ENCODE measurements at regions not wholly inside any gene's neighbourhood (a gene's known extent, or its start where the extent isn't known, plus 50 kb on each side); places are given as distances from the start of the nearest gene placed in this dataset.
"Not testable (repeated sequence)": the region's sequence is repeated elsewhere in the genome, so short reads cannot be mapped to it uniquely, and the experiment has no call there.

- DNase-seq, result peak in 1 of 2 experiments; percentile 68
Observed at GRCh38 chr9:124126648-124127646, 115.4 kb downstream of the LHX2 start.

- no peak for DNase-seq
Observed at GRCh38 chr9:124128568-124129166, 117.1 kb downstream of the LHX2 start.

- no peak for DNase-seq
Observed at GRCh38 chr9:124130277-124131075, 118.9 kb downstream of the LHX2 start.

GRCh38 chr9:124131518-124131917 lies 120.0 kb downstream of the LHX2 start:
- not testable (repeated sequence) for DNase-seq

GRCh38 chr9:124132671-124133147 lies 121.1 kb downstream of the LHX2 start:
- no peak for DNase-seq

GRCh38 chr9:124133727-124134126 lies 122.2 kb downstream of the LHX2 start:
- DNase-seq, result peak in 1 of 2 experiments; percentile 8

- no peak for DNase-seq
Observed at GRCh38 chr9:124134526-124134925, 123.0 kb downstream of the LHX2 start.

GRCh38 chr9:124135813-124136365 lies 121.9 kb upstream of the NEK6 start:
- no peak for DNase-seq

- no peak for DNase-seq
Observed at GRCh38 chr9:124137009-124137943, 120.5 kb upstream of the NEK6 start.

- DNase-seq, result no peak
Observed at GRCh38 chr9:124137944-124138335, 119.8 kb upstream of the NEK6 start.

GRCh38 chr9:124139001-124139400 lies 118.7 kb upstream of the NEK6 start:
- no peak for DNase-seq

GRCh38 chr9:124140941-124141568 lies 116.7 kb upstream of the NEK6 start:
- DNase-seq, result no peak

GRCh38 chr9:124144561-124145123 lies 113.1 kb upstream of the NEK6 start:
- not testable (repeated sequence) for DNase-seq

GRCh38 chr9:124146031-124146561 lies 111.7 kb upstream of the NEK6 start:
- DNase-seq, result no peak

GRCh38 chr9:124149992-124150391 lies 107.8 kb upstream of the NEK6 start:
- DNase-seq, result no peak

GRCh38 chr9:124163760-124164255 lies 93.9 kb upstream of the NEK6 start:
- peak; percentile 25 to 75 for DNase-seq

- DNase-seq, result peak; percentile 61 to 89
Observed at GRCh38 chr9:124164811-124165210, 92.9 kb upstream of the NEK6 start.

GRCh38 chr9:124174433-124174832 lies 83.3 kb upstream of the NEK6 start:
- no peak for DNase-seq

- not testable (repeated sequence) for DNase-seq
Observed at GRCh38 chr9:124177522-124177921, 80.2 kb upstream of the NEK6 start.
